HFFc6 (cell line): ENCODE measurements at regions not wholly inside any gene's neighbourhood (a gene's known extent, or its start where the extent isn't known, plus 50 kb on each side); places are given as distances from the start of the nearest gene placed in this dataset.

Source experiments
- DNase-seq: peaks from one replicate; pipeline ENCODE4 v3.0.0-alpha.2; 2018
- H3K27ac Mint-ChIP-seq: 2 replicates; pipeline ENCODE4 v1.8.0; 2020; ENCODE audit warnings: mild to moderate bottlenecking, mixed read lengths
- H3K27me3 Mint-ChIP-seq: 2 replicates; pipeline ENCODE4 v1.8.0; 2021; ENCODE audit warnings: mild to moderate bottlenecking, moderate library complexity, mixed read lengths; ENCODE audit not compliant: insufficient read depth
- H3K36me3 Mint-ChIP-seq: 2 replicates; pipeline ENCODE4 v1.8.0; 2021; ENCODE audit warnings: low read depth, mixed read lengths
- H3K4me1 Mint-ChIP-seq: 2 replicates; pipeline ENCODE4 v1.8.0; 2020; ENCODE audit warnings: low read depth, mixed read lengths
- H3K4me3 Mint-ChIP-seq: 2 replicates; pipeline ENCODE4 v1.8.0; 2020; ENCODE audit warnings: mild to moderate bottlenecking, moderate library complexity, mixed read lengths
- H3K9me3 Mint-ChIP-seq: 2 replicates; pipeline ENCODE4 v1.8.0; 2020; ENCODE audit warnings: mild to moderate bottlenecking, mixed read lengths
- CTCF ChIP-seq: fragments of 200-600 bp; sonication (generic); IDR thresholded peaks from 2 replicates; pipeline ENCODE4 v1.5.0; 2021; ENCODE audit warnings: antibody characterized with exemption, mild to moderate bottlenecking

- Mint-ChIP-seq H3K4me1 (no peaks in the 10 kb centered on the region), H3K9me3 (no peaks in the 10 kb centered on the region; the same call in 1 of the 2 replicates), H3K27me3 (no peaks in the 10 kb centered on the region), H3K4me3 (no peak overlapping the region), H3K36me3 (no peaks in the 10 kb centered on the region), H3K27ac (no peak overlapping the region)
- no peak for DNase-seq
- no peak for TF ChIP-seq CTCF
These were observed 50.0 kb upstream of the NDST3 start for GRCh38 chr4:117984366-117984680.
